IMR-90 (cell line): ENCODE measurements at regions not wholly inside any gene's neighbourhood (a gene's known extent, or its start where the extent isn't known, plus 50 kb on each side); places are given as distances from the start of the nearest gene placed in this dataset.

ENCODE experiments used
- ATAC-seq: fragments of 200-7000 bp; cut with Tn5 transposase; 2 replicates; pipeline ENCODE4 v1.9.1; 2020; ENCODE audit warnings: low read depth, mild to moderate bottlenecking, moderate library complexity
- BruUV-seq: library from RNA; stranded (reverse); fragments of 400-500 nt; replicated peaks from 2 replicates; lab custom pipeline; 2021; lab: Mats Ljungman, UMichigan
- CTCF ChIA-PET: fragments of 300-600 bp; formaldehyde crosslinking; extraction: SDS; loops from one replicate; lab custom pipeline; 2021; ENCODE audit warnings: antibody characterized with exemption; lab: Yijun Ruan, JAX
- POLR2A ChIA-PET: fragments of 300-600 bp; sonication (Branson Sonifier 250); formaldehyde crosslinking; loops from one replicate; lab custom pipeline; 2022; ENCODE audit warnings: antibody characterized with exemption; ENCODE audit not compliant: unreplicated experiment; lab: Charles Lee
- DNase-seq: peaks from one replicate; pipeline ENCODE4 v3.0.0; 2013
- H2AFZ ChIP-seq: replicated peaks from 2 replicates; pipeline ENCODE3; 2013; ENCODE audit warnings: low read length, mild to moderate bottlenecking; ENCODE audit not compliant: poor library complexity
- H2AK5ac ChIP-seq: 2 replicates; pipeline ENCODE4 v1.6.1; 2013; ENCODE audit warnings: low read depth, low read length, inconsistent platforms
- H2AK9ac ChIP-seq: replicated peaks from 2 replicates; pipeline ENCODE3; 2013; ENCODE audit warnings: mild to moderate bottlenecking, low read depth, low read length, moderate library complexity; ENCODE audit not compliant: poor library complexity
- H2BK120ac ChIP-seq: 2 replicates; pipeline ENCODE4 v1.6.1; 2013; ENCODE audit warnings: low read depth, low read length, inconsistent platforms
- H2BK15ac ChIP-seq: 3 replicates; pipeline ENCODE4 v1.6.1; 2013; ENCODE audit warnings: low read depth, low read length, inconsistent platforms
- H2BK20ac ChIP-seq: 2 replicates; pipeline ENCODE4 v1.6.1; 2013; ENCODE audit warnings: low read depth, mild to moderate bottlenecking, inconsistent platforms, low read length, moderate library complexity
- H2BK5ac ChIP-seq: 2 replicates; pipeline ENCODE4 v1.6.1; 2013; ENCODE audit warnings: mild to moderate bottlenecking, low read depth, low read length, inconsistent platforms; ENCODE audit not compliant: poor library complexity, severe bottlenecking
- H3K14ac ChIP-seq: replicated peaks from 2 replicates; pipeline ENCODE4 v1.6.1; 2013; ENCODE audit warnings: low read depth, low read length, inconsistent platforms
- H3K18ac ChIP-seq: 2 replicates; pipeline ENCODE4 v1.6.1; 2013; ENCODE audit warnings: low read depth, low read length, control low read depth
- H3K23ac ChIP-seq: 2 replicates; pipeline ENCODE4 v1.6.1; 2013; ENCODE audit warnings: low read depth, low read length, inconsistent platforms
- H3K27ac ChIP-seq: 2 replicates; pipeline ENCODE4 v1.5.1; 2013; ENCODE audit warnings: mild to moderate bottlenecking, control low read depth, low read length; ENCODE audit not compliant: insufficient read depth
- H3K27me3 ChIP-seq: 2 replicates; pipeline ENCODE4 v1.6.1; 2013; ENCODE audit warnings: low read length; ENCODE audit not compliant: control insufficient read depth, insufficient read depth
- H3K36me3 ChIP-seq: 2 replicates; pipeline ENCODE4 v1.6.1; 2013; ENCODE audit warnings: low read length, mixed read lengths; ENCODE audit not compliant: control insufficient read depth, insufficient read depth
- H3K4ac ChIP-seq: 2 replicates; pipeline ENCODE4 v1.6.1; 2013; ENCODE audit warnings: low read depth, low read length, inconsistent platforms
- H3K4me1 ChIP-seq: 2 replicates; pipeline ENCODE4 v1.6.1; 2013; ENCODE audit warnings: low read length, mixed read lengths; ENCODE audit not compliant: control insufficient read depth, insufficient read depth
- H3K4me2 ChIP-seq: 2 replicates; pipeline ENCODE4 v1.6.1; 2013; ENCODE audit warnings: low read depth, mild to moderate bottlenecking, control low read depth, low read length, moderate library complexity
- H3K4me3 ChIP-seq: 2 replicates; pipeline ENCODE4 v1.5.1; 2013; ENCODE audit warnings: low read depth, mild to moderate bottlenecking, control low read depth, low read length, moderate library complexity; ENCODE audit not compliant: insufficient read depth
- H3K56ac ChIP-seq: 2 replicates; pipeline ENCODE4 v1.6.1; 2013; ENCODE audit warnings: low read length, inconsistent platforms; ENCODE audit not compliant: insufficient read depth; ENCODE audit errors: extremely low read depth
- H3K79me1 ChIP-seq, 2 experiments: 2 replicates each; pipeline ENCODE4 v1.6.1; 2013; ENCODE audit warnings: low read length in 2 of 2, inconsistent platforms in 1 of 2, low read depth in 1 of 2
- H3K9ac ChIP-seq: 2 replicates; pipeline ENCODE4 v1.6.1; 2013; ENCODE audit warnings: low read depth, low read length, control low read depth
- H3K9me1 ChIP-seq: 2 replicates; pipeline ENCODE4 v1.6.1; 2013; ENCODE audit warnings: low read length, inconsistent platforms; ENCODE audit not compliant: insufficient read depth
- H3K9me3 ChIP-seq: 2 replicates; pipeline ENCODE4 v1.6.1; 2013; ENCODE audit warnings: low read length; ENCODE audit not compliant: control insufficient read depth, insufficient read depth
- H4K20me1 ChIP-seq: 2 replicates; pipeline ENCODE4 v1.6.1; 2013; ENCODE audit warnings: low read length, inconsistent platforms; ENCODE audit not compliant: insufficient read depth
- H4K5ac ChIP-seq: 2 replicates; pipeline ENCODE4 v1.6.1; 2013; ENCODE audit warnings: mild to moderate bottlenecking, low read depth, low read length, control low read depth
- H4K8ac ChIP-seq, 2 experiments: 2 replicates each; pipeline ENCODE4 v1.6.1; 2013; ENCODE audit warnings: low read depth in 2 of 2, low read length in 2 of 2, control low read depth in 1 of 2, inconsistent platforms in 1 of 2
- H4K91ac ChIP-seq: 2 replicates; pipeline ENCODE4 v1.6.1; 2013; ENCODE audit warnings: low read depth, low read length, inconsistent platforms; ENCODE audit not compliant: insufficient read depth
- CHD1 ChIP-seq: IDR thresholded peaks from 2 replicates; pipeline ENCODE4 v1.6.1; 2012; ENCODE audit warnings: low read depth, low read length, improper control_type of control experiment
- FOS ChIP-seq: fragments of 150-350 bp; IDR thresholded peaks from 2 replicates; pipeline ENCODE4 v1.6.1; 2016; ENCODE audit warnings: low read depth, low read length
- WGBS, 2 experiments: methylation state at CpG; one replicate each; pipeline versions ENCODE4 v1.1.5 to v1.1.7; 2013; ENCODE audit warnings: missing lambda C conversion rate in 2 of 2; ENCODE audit not compliant: insufficient read length in 1 of 2; ENCODE audit errors: extremely low coverage in 2 of 2; 5-methylcytosine and 5-hydroxymethylcytosine counted together
- dilution Hi-C: fragments of 300-500 bp; cut with HindIII; formaldehyde crosslinking; loops from one replicate; pipeline ENCODE4 v1.14.3; 2018; ENCODE audit warnings: low sequenced_read_pairs; ENCODE audit not compliant: unreplicated experiment
- in situ Hi-C: fragments of 300-500 bp; cut with MboI; formaldehyde crosslinking; loops from 3 replicates; pipeline ENCODE4 v1.14.3; 2019; ENCODE audit warnings: low sequenced_read_pairs, inconsistent platforms, mixed read lengths
- intact Hi-C: fragments of 100-400 bp; cut with micrococcal nuclease; formaldehyde crosslinking; loops from 2 replicates; pipeline ENCODE4 v1.10.0; 2022

GRCh38 chr12:33265900-33266299 is 173.7 kb downstream of the SYT10 start:
- no peak overlapping the region for H3K4ac ChIP-seq
- no peak overlapping the region for H2BK15ac ChIP-seq
- H4K20me1 ChIP-seq = no peaks in the 10 kb centered on the region
- no CpG with 5 or more reads among the region's 2 CpGs for WGBS, 2 experiments
- no peak overlapping the region for H2BK20ac ChIP-seq
- H3K36me3 ChIP-seq = no peaks in the 10 kb centered on the region
- H3K18ac ChIP-seq = no peak overlapping the region
- H3K4me3 ChIP-seq = no peak overlapping the region
- H3K14ac ChIP-seq = no peak overlapping the region
- DNase-seq (no peak), ATAC-seq (no peak)
- TF ChIP-seq CHD1 (no peak), FOS (no peak)
- no peak overlapping the region for H3K27ac ChIP-seq
- dilution Hi-C loops (no loop called here), in situ Hi-C loops (no loop called here), intact Hi-C loops (no loop called here)
- H4K5ac ChIP-seq = no peak overlapping the region
- no peaks in the 10 kb centered on the region for H3K79me1 ChIP-seq
- no peak overlapping the region for H3K4me2 ChIP-seq
- H4K8ac ChIP-seq = no peak overlapping the region
- no peak overlapping the region for H4K91ac ChIP-seq
- ChIA-PET POLR2A (no interaction called here), CTCF (no interaction called here)
- H3K9me3 ChIP-seq = 0 out of 2 replicates have a peak, but pooled peaks cover 2% of the 10 kb centered on the region
- no peak overlapping the region for H2BK120ac ChIP-seq
- H2AK9ac ChIP-seq = no peak overlapping the region
- H2AK5ac ChIP-seq = no peak overlapping the region
- H2BK5ac ChIP-seq = no peak overlapping the region
- H2AFZ ChIP-seq = no peak overlapping the region
- no peaks in the 10 kb centered on the region for H3K4me1 ChIP-seq
- BruUV-seq = no TSS peak
- H3K27me3 ChIP-seq = no peaks in the 10 kb centered on the region
- no peak overlapping the region for H3K56ac ChIP-seq
- no peak overlapping the region for H3K9ac ChIP-seq
- H3K23ac ChIP-seq = no peak overlapping the region
- no peaks in the 10 kb centered on the region for H3K9me1 ChIP-seq
